HEK293 (cell line): ENCODE measurements at regions not wholly inside any gene's neighbourhood (a gene's known extent, or its start where the extent isn't known, plus 50 kb on each side); places are given as distances from the start of the nearest gene placed in this dataset.

Experiments used
- CTCF ChIP-seq: fragments of 450-650 bp; formaldehyde crosslinking; IDR thresholded peaks from 2 replicates; pipeline ENCODE4 v1.5.1; 2016; ENCODE audit warnings: missing biosample characterization, missing genetic modification characterization
- KLF10 ChIP-seq: fragments of 450-650 bp; IDR thresholded peaks from 2 replicates; pipeline ENCODE4 v1.5.1; 2018; ENCODE audit warnings: missing biosample characterization, mild to moderate bottlenecking, missing genetic modification characterization
- PBX3 ChIP-seq: sonication (generic); formaldehyde crosslinking; IDR thresholded peaks from 2 replicates; pipeline ENCODE4 v1.8.1; 2022; ENCODE audit warnings: mild to moderate bottlenecking, moderate library complexity, missing genetic modification reagents
- ZBTB26 ChIP-seq: fragments of 450-650 bp; formaldehyde crosslinking; optimal IDR thresholded peaks from 2 replicates; pipeline ENCODE3; 2016; ENCODE audit warnings: missing biosample characterization, mild to moderate bottlenecking, missing genetic modification characterization
- ZBTB7A ChIP-seq: fragments of 450-650 bp; formaldehyde crosslinking; IDR thresholded peaks from 2 replicates; pipeline ENCODE4 v1.5.1; 2016; ENCODE audit warnings: low read depth, missing biosample characterization, missing genetic modification characterization
- ZNF138 ChIP-seq: fragments of 450-650 bp; formaldehyde crosslinking; IDR thresholded peaks from 2 replicates; pipeline ENCODE4 v1.5.1; 2016; ENCODE audit warnings: missing biosample characterization, missing genetic modification characterization, borderline replicate concordance
- ZNF140 ChIP-seq: fragments of 450-650 bp; formaldehyde crosslinking; IDR thresholded peaks from 2 replicates; pipeline ENCODE4 v1.5.1; 2016; ENCODE audit warnings: missing biosample characterization, missing genetic modification characterization
- ZNF585B ChIP-seq: fragments of 450-650 bp; formaldehyde crosslinking; IDR thresholded peaks from 2 replicates; pipeline ENCODE4 v1.5.1; 2016; ENCODE audit warnings: missing biosample characterization, missing genetic modification characterization
- ZSCAN18 ChIP-seq: fragments of 450-650 bp; formaldehyde crosslinking; IDR thresholded peaks from 2 replicates; pipeline ENCODE4 v1.5.1; 2016; ENCODE audit warnings: missing biosample characterization, missing genetic modification characterization

GRCh38 chr2:12064153-12064552 is 317.7 kb downstream of the LPIN1 start:
- TF ChIP-seq CTCF (tag by site-specific recombination) (no peak), KLF10 (tag by site-specific recombination) (no peak), ZBTB7A (tag by site-specific recombination) (no peak), ZBTB26 (tag by site-specific recombination) (no peak), ZNF585B (tag by site-specific recombination) (no peak), ZSCAN18 (tag by site-specific recombination) (no peak), PBX3 (no peak), ZNF138 (tag by site-specific recombination) (no peak), ZNF140 (tag by site-specific recombination) (no peak)
